ENCODE measurements at regions not wholly inside any gene's neighbourhood (a gene's known extent, or its start where the extent isn't known, plus 50 kb on each side); places are given as distances from the start of the nearest gene placed in this dataset.

GRCh38 chr14:87161502-87161901 lies 831.5 kb downstream of the GALC start:
- Histone ChIP-seq H3K36me3 (ENCODE audit: insufficient read depth, low read length) (no peaks in the 10 kb centered on the region), H3K4me3 (ENCODE audit: low read length) (no peak overlapping the region), H3K27me3 (ENCODE audit: insufficient read depth, low read depth, low read length) (peaks cover 36% of the 10 kb centered on the region), H3K9ac (ENCODE audit: low read length) (no peak overlapping the region), H3K4me2 (ENCODE audit: low read length) (no peak overlapping the region), H3K9me2 (ENCODE audit: insufficient read depth, low read length) (no peaks in the 10 kb centered on the region), H3K27ac (ENCODE audit: low read length) (no peak overlapping the region), H3K9me3 (ENCODE audit: low read length) (no peaks in the 10 kb centered on the region), H3K79me2 (replicated peaks; ENCODE audit: insufficient read depth, low read length) (no peaks in the 10 kb centered on the region), H4K20me1 (ENCODE audit: insufficient read depth) (no peaks in the 10 kb centered on the region), H2AFZ (ENCODE audit: low read depth, low read length) (no peak overlapping the region), H3F3A (ENCODE audit: insufficient read depth, low read length, poor library complexity, severe bottlenecking) (no peaks in the 10 kb centered on the region)
- TF ChIP-seq TAF1 (IDR thresholded peaks at IDR 0.05; ENCODE audit: low read depth) (no peak), POLR2AphosphoS5 (IDR thresholded peaks at IDR 0.05) (no peak), EP300 (conservative IDR thresholded peaks at IDR 0.05; ENCODE audit: poor library complexity, severe bottlenecking) (no peak), RAD21 (conservative IDR thresholded peaks at IDR 0.05) (no peak), SMC3 (conservative IDR thresholded peaks at IDR 0.05; ENCODE audit: poor library complexity) (no peak), MXI1 (conservative IDR thresholded peaks at IDR 0.05; ENCODE audit: poor library complexity, severe bottlenecking) (no peak), EZH2 (IDR thresholded peaks at IDR 0.05; ENCODE audit: borderline replicate concordance, insufficient read depth, low read length, poor library complexity, severe bottlenecking) (no peak)
- TF ChIP-seq, protein P1, sequence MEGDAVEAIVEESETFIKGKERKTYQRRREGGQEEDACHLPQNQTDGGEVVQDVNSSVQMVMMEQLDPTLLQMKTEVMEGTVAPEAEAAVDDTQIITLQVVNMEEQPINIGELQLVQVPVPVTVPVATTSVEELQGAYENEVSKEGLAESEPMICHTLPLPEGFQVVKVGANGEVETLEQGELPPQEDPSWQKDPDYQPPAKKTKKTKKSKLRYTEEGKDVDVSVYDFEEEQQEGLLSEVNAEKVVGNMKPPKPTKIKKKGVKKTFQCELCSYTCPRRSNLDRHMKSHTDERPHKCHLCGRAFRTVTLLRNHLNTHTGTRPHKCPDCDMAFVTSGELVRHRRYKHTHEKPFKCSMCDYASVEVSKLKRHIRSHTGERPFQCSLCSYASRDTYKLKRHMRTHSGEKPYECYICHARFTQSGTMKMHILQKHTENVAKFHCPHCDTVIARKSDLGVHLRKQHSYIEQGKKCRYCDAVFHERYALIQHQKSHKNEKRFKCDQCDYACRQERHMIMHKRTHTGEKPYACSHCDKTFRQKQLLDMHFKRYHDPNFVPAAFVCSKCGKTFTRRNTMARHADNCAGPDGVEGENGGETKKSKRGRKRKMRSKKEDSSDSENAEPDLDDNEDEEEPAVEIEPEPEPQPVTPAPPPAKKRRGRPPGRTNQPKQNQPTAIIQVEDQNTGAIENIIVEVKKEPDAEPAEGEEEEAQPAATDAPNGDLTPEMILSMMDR (IDR thresholded peaks at IDR 0.05; ENCODE audit: poor library complexity, severe bottlenecking): no peak
- TF ChIP-seq, protein P2, sequence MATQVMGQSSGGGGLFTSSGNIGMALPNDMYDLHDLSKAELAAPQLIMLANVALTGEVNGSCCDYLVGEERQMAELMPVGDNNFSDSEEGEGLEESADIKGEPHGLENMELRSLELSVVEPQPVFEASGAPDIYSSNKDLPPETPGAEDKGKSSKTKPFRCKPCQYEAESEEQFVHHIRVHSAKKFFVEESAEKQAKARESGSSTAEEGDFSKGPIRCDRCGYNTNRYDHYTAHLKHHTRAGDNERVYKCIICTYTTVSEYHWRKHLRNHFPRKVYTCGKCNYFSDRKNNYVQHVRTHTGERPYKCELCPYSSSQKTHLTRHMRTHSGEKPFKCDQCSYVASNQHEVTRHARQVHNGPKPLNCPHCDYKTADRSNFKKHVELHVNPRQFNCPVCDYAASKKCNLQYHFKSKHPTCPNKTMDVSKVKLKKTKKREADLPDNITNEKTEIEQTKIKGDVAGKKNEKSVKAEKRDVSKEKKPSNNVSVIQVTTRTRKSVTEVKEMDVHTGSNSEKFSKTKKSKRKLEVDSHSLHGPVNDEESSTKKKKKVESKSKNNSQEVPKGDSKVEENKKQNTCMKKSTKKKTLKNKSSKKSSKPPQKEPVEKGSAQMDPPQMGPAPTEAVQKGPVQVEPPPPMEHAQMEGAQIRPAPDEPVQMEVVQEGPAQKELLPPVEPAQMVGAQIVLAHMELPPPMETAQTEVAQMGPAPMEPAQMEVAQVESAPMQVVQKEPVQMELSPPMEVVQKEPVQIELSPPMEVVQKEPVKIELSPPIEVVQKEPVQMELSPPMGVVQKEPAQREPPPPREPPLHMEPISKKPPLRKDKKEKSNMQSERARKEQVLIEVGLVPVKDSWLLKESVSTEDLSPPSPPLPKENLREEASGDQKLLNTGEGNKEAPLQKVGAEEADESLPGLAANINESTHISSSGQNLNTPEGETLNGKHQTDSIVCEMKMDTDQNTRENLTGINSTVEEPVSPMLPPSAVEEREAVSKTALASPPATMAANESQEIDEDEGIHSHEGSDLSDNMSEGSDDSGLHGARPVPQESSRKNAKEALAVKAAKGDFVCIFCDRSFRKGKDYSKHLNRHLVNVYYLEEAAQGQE (IDR thresholded peaks at IDR 0.05; ENCODE audit: borderline replicate concordance): no peak

DNA sequence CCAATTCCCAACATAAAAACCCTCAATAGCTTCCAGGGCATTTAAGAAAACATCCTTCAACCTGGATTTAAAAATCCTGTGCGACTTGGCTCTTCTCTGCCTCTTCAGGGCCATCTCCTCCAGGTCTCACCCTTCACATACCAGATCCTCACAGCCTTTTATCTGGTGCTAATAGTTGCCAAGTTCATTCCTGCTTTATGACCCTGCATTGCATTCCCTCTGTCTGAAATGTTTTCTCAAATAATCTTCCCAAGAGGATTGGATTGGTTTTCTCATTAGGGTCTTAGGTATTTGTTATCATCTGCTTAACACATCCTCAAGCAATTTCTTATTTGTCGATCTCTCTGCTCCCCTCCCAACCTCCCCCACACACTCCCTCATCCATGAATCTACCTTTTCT lies 832.0 kb downstream of the GALC start:
- H3K9ac ChIP-seq (ENCODE audit: low read length): no peak overlapping the region
- H2AFZ ChIP-seq (ENCODE audit: low read depth, low read length): no peak overlapping the region
- no peaks in the 10 kb centered on the region for H3F3A ChIP-seq (ENCODE audit: insufficient read depth, low read length, poor library complexity, severe bottlenecking)
- H3K4me2 ChIP-seq (ENCODE audit: low read length): no peak overlapping the region
- no peaks in the 10 kb centered on the region for H3K9me3 ChIP-seq (ENCODE audit: low read length)
- peaks cover 32% of the 10 kb centered on the region for H3K27me3 ChIP-seq (ENCODE audit: insufficient read depth, low read depth, low read length)
- no peaks in the 10 kb centered on the region for H3K79me2 ChIP-seq (replicated peaks; ENCODE audit: insufficient read depth, low read length)
- H3K4me3 ChIP-seq (ENCODE audit: low read length): no peak overlapping the region
- no peak for TF ChIP-seq RAD21 (conservative IDR thresholded peaks at IDR 0.05)
- no peak for TF ChIP-seq EZH2 (IDR thresholded peaks at IDR 0.05; ENCODE audit: borderline replicate concordance, insufficient read depth, low read length, poor library complexity, severe bottlenecking)
- no peak for TF ChIP-seq EP300 (conservative IDR thresholded peaks at IDR 0.05; ENCODE audit: poor library complexity, severe bottlenecking)
- no peaks in the 10 kb centered on the region for H4K20me1 ChIP-seq (ENCODE audit: insufficient read depth)
- H3K27ac ChIP-seq (ENCODE audit: low read length): peak overlapping the region; percentile 17
- no peaks in the 10 kb centered on the region for H3K36me3 ChIP-seq (ENCODE audit: insufficient read depth, low read length)
- H3K9me2 ChIP-seq (ENCODE audit: insufficient read depth, low read length): no peaks in the 10 kb centered on the region

DNA sequence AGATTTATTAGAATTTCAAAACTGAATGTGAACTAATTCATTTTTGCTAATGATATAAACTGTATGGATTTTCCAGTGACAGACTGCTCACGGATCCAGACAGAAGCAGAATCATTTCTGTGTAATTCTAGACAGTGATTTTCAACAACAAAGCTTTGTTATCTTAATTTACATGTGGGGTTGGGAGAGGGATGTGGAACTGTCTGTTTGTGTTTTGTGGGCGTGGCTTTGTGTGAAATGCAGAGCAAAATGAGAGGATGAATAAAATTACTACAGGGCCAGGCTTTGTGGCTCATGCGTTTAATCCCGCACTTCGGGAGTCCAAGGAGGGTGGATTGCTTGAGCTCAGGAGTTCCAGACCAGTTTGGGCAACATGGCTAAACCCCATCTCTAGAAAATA lies 834.7 kb downstream of the GALC start:
- Histone ChIP-seq H3K9ac (ENCODE audit: low read length) (no peak overlapping the region), H2AFZ (ENCODE audit: low read depth, low read length) (no peak overlapping the region), H3F3A (ENCODE audit: insufficient read depth, low read length, poor library complexity, severe bottlenecking) (no peaks in the 10 kb centered on the region), H3K79me2 (replicated peaks; ENCODE audit: insufficient read depth, low read length) (no peaks in the 10 kb centered on the region), H3K36me3 (ENCODE audit: insufficient read depth, low read length) (no peaks in the 10 kb centered on the region), H3K4me3 (ENCODE audit: low read length) (no peak overlapping the region), H3K27me3 (ENCODE audit: insufficient read depth, low read depth, low read length) (peaks cover 13% of the 10 kb centered on the region), H3K9me3 (ENCODE audit: low read length) (no peaks in the 10 kb centered on the region), H3K4me2 (ENCODE audit: low read length) (no peak overlapping the region), H3K27ac (ENCODE audit: low read length) (no peak overlapping the region), H3K9me2 (ENCODE audit: insufficient read depth, low read length) (no peaks in the 10 kb centered on the region), H4K20me1 (ENCODE audit: insufficient read depth) (no peaks in the 10 kb centered on the region)
- TF ChIP-seq POLR2AphosphoS5 (IDR thresholded peaks at IDR 0.05) (no peak), EP300 (conservative IDR thresholded peaks at IDR 0.05; ENCODE audit: poor library complexity, severe bottlenecking) (no peak), RAD21 (conservative IDR thresholded peaks at IDR 0.05) (no peak), TAF1 (IDR thresholded peaks at IDR 0.05; ENCODE audit: low read depth) (no peak), EZH2 (IDR thresholded peaks at IDR 0.05; ENCODE audit: borderline replicate concordance, insufficient read depth, low read length, poor library complexity, severe bottlenecking) (no peak), MXI1 (conservative IDR thresholded peaks at IDR 0.05; ENCODE audit: poor library complexity, severe bottlenecking) (no peak), SMC3 (conservative IDR thresholded peaks at IDR 0.05; ENCODE audit: poor library complexity) (no peak)
- TF ChIP-seq, protein P1 (IDR thresholded peaks at IDR 0.05; ENCODE audit: poor library complexity, severe bottlenecking): no peak
- TF ChIP-seq, protein P2 (IDR thresholded peaks at IDR 0.05; ENCODE audit: borderline replicate concordance): no peak
